GM12878 (cell line): ENCODE measurements at regions not wholly inside any gene's neighbourhood (a gene's known extent, or its start where the extent isn't known, plus 50 kb on each side); places are given as distances from the start of the nearest gene placed in this dataset.
"Not testable (repeated sequence)": the region's sequence is repeated elsewhere in the genome, so short reads cannot be mapped to it uniquely, and the experiment has no call there.

Experiments
- ATAC-seq: fragments of 200-7000 bp; cut with Tn5 transposase; 3 replicates; pipeline ENCODE4 v1.9.1; 2020; ENCODE audit warnings: mild to moderate bottlenecking, moderate library complexity
- BruUV-seq: library from RNA; stranded (reverse); fragments of 400-500 nt; replicated peaks from 2 replicates; lab custom pipeline; 2021; lab: Mats Ljungman, UMichigan
- CTCF ChIA-PET: fragments of 300-600 bp; sonication (Branson Sonifier 250); formaldehyde crosslinking; extraction: SDS; loops from one replicate; lab custom pipeline; 2021; ENCODE audit warnings: inconsistent platforms; lab: Yijun Ruan, JAX
- POLR2A ChIA-PET: fragments of 350-600 bp; formaldehyde crosslinking; extraction: SDS; loops from one replicate; lab custom pipeline; 2021; ENCODE audit warnings: inconsistent platforms; lab: Charles Lee
- RAD21 ChIA-PET: fragments of 300-600 bp; sonication (Branson Sonifier 250); formaldehyde crosslinking; loops from one replicate; lab custom pipeline; 2023; ENCODE audit warnings: antibody characterized with exemption; ENCODE audit not compliant: unreplicated experiment; lab: Charles Lee
- SMC1A ChIA-PET: fragments of 300-600 bp; sonication (Branson Sonifier 250); formaldehyde crosslinking; loops from one replicate; lab custom pipeline; 2023; ENCODE audit not compliant: unreplicated experiment, uncharacterized antibody; lab: Charles Lee
- DNase-seq: peaks from one replicate; pipeline ENCODE4 v3.0.0-alpha.2; 2011; ENCODE audit warnings: low read depth, low spot score
- FAIRE-seq: peaks from 3 replicates; lab custom pipeline; 2011; peaks lifted over from hg19 to GRCh38; lab: Jason Lieb, UNC
- H2AFZ ChIP-seq: 2 replicates; pipeline ENCODE4 v1.6.0; 2011; ENCODE audit warnings: low read depth, low read length, control low read depth; ENCODE audit not compliant: control insufficient read depth
- H3K27ac ChIP-seq: 2 replicates; pipeline ENCODE4 v1.5.1; 2011; ENCODE audit warnings: control low read depth; ENCODE audit not compliant: control insufficient read depth, insufficient read depth
- H3K27me3 ChIP-seq, 2 experiments: replicated peaks in 1 of 2; 2 replicates each; pipeline versions ENCODE4 v1.6.0 to v1.6.1; 2011; ENCODE audit warnings: low read length in 1 of 2; ENCODE audit not compliant: control insufficient read depth in 2 of 2, insufficient read depth in 2 of 2
- H3K36me3 ChIP-seq, 2 experiments: 2 replicates each; pipeline ENCODE4 v1.5.1; 2011; ENCODE audit warnings: low read length in 1 of 2; ENCODE audit not compliant: control insufficient read depth in 2 of 2, insufficient read depth in 2 of 2
- H3K4me1 ChIP-seq: 2 replicates; pipeline ENCODE4 v1.6.1; 2011; ENCODE audit warnings: mild to moderate bottlenecking, low read length, moderate library complexity, mixed read lengths; ENCODE audit not compliant: control insufficient read depth, insufficient read depth
- H3K4me2 ChIP-seq: 2 replicates; pipeline ENCODE4 v1.6.0; 2011; ENCODE audit warnings: control low read depth; ENCODE audit not compliant: control insufficient read depth, insufficient read depth
- H3K4me3 ChIP-seq: fragments of 200-600 bp; sonication (generic); 2 replicates; pipeline ENCODE4 v1.5.1; 2016
- H3K79me2 ChIP-seq: 2 replicates; pipeline ENCODE4 v1.6.0; 2011; ENCODE audit warnings: low read length; ENCODE audit not compliant: control insufficient read depth, insufficient read depth
- H3K9ac ChIP-seq: 2 replicates; pipeline ENCODE4 v1.8.0; 2011; ENCODE audit warnings: low read length, control low read depth, mixed read lengths; ENCODE audit not compliant: control insufficient read depth, insufficient read depth
- H3K9me3 ChIP-seq: replicated peaks from 3 replicates; pipeline ENCODE4 v1.5.1; 2011; ENCODE audit warnings: mild to moderate bottlenecking, low read length; ENCODE audit not compliant: control insufficient read depth, insufficient read depth
- H4K20me1 ChIP-seq: 2 replicates; pipeline ENCODE4 v1.6.0; 2011; ENCODE audit not compliant: control insufficient read depth, insufficient read depth
- ATF7 ChIP-seq: fragments of 450-650 bp; IDR thresholded peaks from 2 replicates; pipeline ENCODE4 v1.6.1; 2016; ENCODE audit warnings: low read depth, mild to moderate bottlenecking
- HDGF ChIP-seq: fragments of 450-650 bp; IDR thresholded peaks from 2 replicates; pipeline ENCODE4 v1.6.1; 2016; ENCODE audit warnings: antibody characterized with exemption
- IKZF2 ChIP-seq, 2 experiments: fragments of 450-650 bp; IDR thresholded peaks; 2 replicates each; pipeline ENCODE4 v1.6.1; 2017; ENCODE audit warnings: mild to moderate bottlenecking in 2 of 2, moderate library complexity in 2 of 2
- MXI1 ChIP-seq: fragments of 150-350 bp; IDR thresholded peaks from 2 replicates; pipeline ENCODE4 v1.6.1; 2011; ENCODE audit warnings: low read depth, mild to moderate bottlenecking, inconsistent platforms, low read length, improper control_type of control experiment
- NKRF ChIP-seq: fragments of 450-650 bp; conservative IDR thresholded peaks from 2 replicates; pipeline ENCODE4 v1.6.1; 2017; ENCODE audit warnings: mild to moderate bottlenecking, moderate library complexity
- NR2C2 ChIP-seq: IDR thresholded peaks from 2 replicates; pipeline ENCODE4 v1.6.1; 2011; ENCODE audit warnings: borderline replicate concordance, low read depth; ENCODE audit not compliant: control insufficient read depth, insufficient read length
- RBBP5 ChIP-seq: fragments of 200-600 bp; sonication (generic); conservative IDR thresholded peaks from 2 replicates; pipeline ENCODE4 v1.6.1; 2016
- RELA ChIP-seq: fragments of 450-650 bp; IDR thresholded peaks from 2 replicates; pipeline ENCODE4 v1.8.0; 2014; ENCODE audit warnings: borderline replicate concordance; ENCODE audit not compliant: partially characterized antibody
- STAT3 ChIP-seq: IDR thresholded peaks from 2 replicates; pipeline ENCODE4 v1.6.1; 2011; ENCODE audit warnings: low read depth, low read length, improper control_type of control experiment
- ZNF207 ChIP-seq: fragments of 450-650 bp; IDR thresholded peaks from 2 replicates; pipeline ENCODE4 v1.6.1; 2014; ENCODE audit warnings: antibody characterized with exemption, mild to moderate bottlenecking, borderline replicate concordance
- ZNF592 ChIP-seq: fragments of 450-650 bp; IDR thresholded peaks from 2 replicates; pipeline ENCODE4 v1.6.1; 2017; ENCODE audit warnings: mild to moderate bottlenecking, moderate library complexity
- WGBS: methylation state at CpG from one replicate; pipeline ENCODE4 v1.1.6; 2016; ENCODE audit warnings: low lambda C conversion rate; ENCODE audit not compliant: insufficient replicate concordance, insufficient coverage; ENCODE audit errors: missing lambda C conversion rate; 5-methylcytosine and 5-hydroxymethylcytosine counted together
- in situ Hi-C: fragments of 300-500 bp; cut with MboI; formaldehyde crosslinking; loops from 9 replicates; pipeline ENCODE4 v1.14.3; 2018; ENCODE audit warnings: mixed read lengths
- intact Hi-C: fragments of 100-400 bp; cut with micrococcal nuclease; formaldehyde crosslinking; loops from one replicate; pipeline ENCODE4 v1.14.2; 2022; ENCODE audit not compliant: unreplicated experiment

GRCh38 chr6:164741938-164742451 lies 567.4 kb downstream of the C6orf118 start:
- CTCF ChIA-PET: no interaction called here
- RAD21 ChIA-PET: no interaction called here
- no peak overlapping the region for H2AFZ ChIP-seq
- in situ Hi-C loops (no loop called here), intact Hi-C loops (no loop called here)
- BruUV-seq: no TSS peak
- TF ChIP-seq STAT3: no peak
- TF ChIP-seq NKRF: no peak
- no peak for TF ChIP-seq ZNF592
- TF ChIP-seq IKZF2 (IDR thresholded peaks at IDR 0.05): no peak
- TF ChIP-seq MXI1: no peak
- TF ChIP-seq RBBP5: no peak
- no peak for TF ChIP-seq ZNF207
- TF ChIP-seq ATF7: no peak
- no peak for TF ChIP-seq RELA
- no peak for TF ChIP-seq HDGF
- no peak for TF ChIP-seq NR2C2
- H3K36me3 ChIP-seq: no peaks in the 10 kb centered on the region
- no peaks in the 10 kb centered on the region for H4K20me1 ChIP-seq
- H3K9ac ChIP-seq: no peak overlapping the region
- DNase-seq (no peak), ATAC-seq (no peak), FAIRE-seq (no peak)
- H3K9me3 ChIP-seq: no peaks in the 10 kb centered on the region
- 0% methylated on average over 2 of the region's 3 CpGs for WGBS
- no peak overlapping the region for H3K4me2 ChIP-seq
- H3K4me3 ChIP-seq: no peak overlapping the region
- no peak overlapping the region for H3K27ac ChIP-seq
- SMC1A ChIA-PET: interaction anchor here (0.9 kb wide), 1 partner anchor 44 kb away, joined by 3 read pairs; no protein-coding TSS in a partner anchor
- no peaks in the 10 kb centered on the region for H3K27me3 ChIP-seq
- no peaks in the 10 kb centered on the region for H3K79me2 ChIP-seq
- POLR2A ChIA-PET: no interaction called here
- no peaks in the 10 kb centered on the region for H3K4me1 ChIP-seq

GRCh38 chr6:164736090-164736489 lies 573.3 kb downstream of the C6orf118 start:
- H3K79me2 ChIP-seq, H4K20me1 ChIP-seq, FAIRE-seq, SMC1A ChIA-PET, H3K27ac ChIP-seq, H3K27me3 ChIP-seq, H3K9ac ChIP-seq, intact Hi-C loops, H3K4me1 ChIP-seq, BruUV-seq, ATAC-seq, DNase-seq, H3K9me3 ChIP-seq, H3K36me3 ChIP-seq, in situ Hi-C loops, H2AFZ ChIP-seq, H3K4me3 ChIP-seq, H3K4me2 ChIP-seq, POLR2A ChIA-PET, CTCF ChIA-PET, RAD21 ChIA-PET: not testable (repeated sequence)
- no CpG with 5 or more reads among the region's 25 CpGs for WGBS
